22Rv1 (cell line): ENCODE measurements at regions not wholly inside any gene's neighbourhood (a gene's known extent, or its start where the extent isn't known, plus 50 kb on each side); places are given as distances from the start of the nearest gene placed in this dataset.
A peak's percentile ranks its signal among the peaks of the same experiment; 100 is the strongest.
"Not testable (repeated sequence)": the region's sequence is repeated elsewhere in the genome, so short reads cannot be mapped to it uniquely, and the experiment has no call there.

Experiments
- H3K27ac ChIP-seq: fragments of 450-650 bp; 2 replicates; pipeline ENCODE4 v1.5.1; 2017
- CTCF ChIP-seq: fragments of 450-650 bp; IDR thresholded peaks from 2 replicates; pipeline ENCODE4 v1.5.1; 2017; ENCODE audit warnings: mild to moderate bottlenecking
- ZFX ChIP-seq: fragments of 450-650 bp; IDR thresholded peaks from 2 replicates; pipeline ENCODE4 v1.6.1; 2017; ENCODE audit warnings: antibody characterized with exemption, borderline replicate concordance

GRCh38 chr14:28966416-28967233, 200.0 kb downstream of the FOXG1 start:
- no peak overlapping the region for H3K27ac ChIP-seq
- TF ChIP-seq ZFX = no peak
- no peak for TF ChIP-seq CTCF

GRCh38 chr14:28975084-28975483, 208.5 kb downstream of the FOXG1 start:
- TF ChIP-seq ZFX (no peak), CTCF (no peak)
- no peak overlapping the region for H3K27ac ChIP-seq

GRCh38 chr14:28982228-28982627, 215.6 kb downstream of the FOXG1 start:
- H3K27ac ChIP-seq = peak overlapping the region; percentile 42
- TF ChIP-seq ZFX (no peak), CTCF (no peak)

- TF ChIP-seq CTCF = no peak
- no peak overlapping the region for H3K27ac ChIP-seq
Measured at GRCh38 chr14:28983279-28983678, 216.7 kb downstream of the FOXG1 start.

- TF ChIP-seq ZFX (no peak), CTCF (no peak)
- H3K27ac ChIP-seq = no peak overlapping the region
Measured at GRCh38 chr14:28987516-28987915, 220.9 kb downstream of the FOXG1 start.

- not testable (repeated sequence) for H3K27ac ChIP-seq
Measured at GRCh38 chr14:28997196-28997595, 230.6 kb downstream of the FOXG1 start.

GRCh38 chr14:28999656-29000055, 233.1 kb downstream of the FOXG1 start:
- H3K27ac ChIP-seq = no peak overlapping the region
- TF ChIP-seq CTCF (no peak), ZFX (no peak)

- TF ChIP-seq ZFX (no peak), CTCF (no peak)
Measured at GRCh38 chr14:29005647-29006046, 239.1 kb downstream of the FOXG1 start.

More at GRCh38 chr14:29005647-29006046, 239.1 kb downstream of the FOXG1 start:
- no peak overlapping the region for H3K27ac ChIP-seq
